Kidney epithelial cell (primary cell): ENCODE measurements at regions not wholly inside any gene's neighbourhood (a gene's known extent, or its start where the extent isn't known, plus 50 kb on each side); places are given as distances from the start of the nearest gene placed in this dataset.

Source experiments
- DNase-seq: peaks from one replicate; pipeline ENCODE4 v3.0.0-alpha.2; 2010; ENCODE audit warnings: low read depth
- H3K27me3 ChIP-seq: 2 replicates; pipeline ENCODE4 v1.6.0; 2011; ENCODE audit warnings: low read length; ENCODE audit not compliant: control insufficient read depth, insufficient read depth
- H3K36me3 ChIP-seq: 2 replicates; pipeline ENCODE4 v1.5.1; 2011; ENCODE audit warnings: low read length; ENCODE audit not compliant: control insufficient read depth, insufficient read depth
- H3K4me3 ChIP-seq: 2 replicates; pipeline ENCODE4 v1.5.1; 2011; ENCODE audit warnings: low read depth, mild to moderate bottlenecking, control low read depth, low read length
- CTCF ChIP-seq: IDR thresholded peaks from 2 replicates; pipeline ENCODE4 v1.5.1; 2011; ENCODE audit warnings: mild to moderate bottlenecking, moderate library complexity, low read length, control low read depth, inconsistent platforms; ENCODE audit not compliant: insufficient read depth, poor library complexity, severe bottlenecking

- DNase-seq, result no peak
- H3K36me3 ChIP-seq, result no peaks in the 10 kb centered on the region
- no peak for TF ChIP-seq CTCF
Measured at GRCh38 chr2:37809931-37810570, 115.0 kb upstream of the RMDN2 start.

GRCh38 chr2:37812414-37812813 lies 112.7 kb upstream of the RMDN2 start:
- Histone ChIP-seq H3K36me3 (no peaks in the 10 kb centered on the region), H3K4me3 (no peak overlapping the region), H3K27me3 (no peaks in the 10 kb centered on the region)
- no peak for TF ChIP-seq CTCF
- no peak for DNase-seq

More at GRCh38 chr2:37809931-37810570, 115.0 kb upstream of the RMDN2 start:
- Histone ChIP-seq H3K27me3 (no peaks in the 10 kb centered on the region), H3K4me3 (no peak overlapping the region)

GRCh38 chr2:37812941-37813730 lies 112.0 kb upstream of the RMDN2 start:
- H3K36me3 ChIP-seq, result no peaks in the 10 kb centered on the region
- H3K4me3 ChIP-seq, result no peak overlapping the region
- H3K27me3 ChIP-seq, result no peaks in the 10 kb centered on the region
- no peak for DNase-seq
- no peak for TF ChIP-seq CTCF

GRCh38 chr2:37816036-37816435 lies 109.1 kb upstream of the RMDN2 start:
- TF ChIP-seq CTCF, result no peak
- DNase-seq, result no peak
- H3K27me3 ChIP-seq, result no peaks in the 10 kb centered on the region
- H3K36me3 ChIP-seq, result no peaks in the 10 kb centered on the region
- no peak overlapping the region for H3K4me3 ChIP-seq

GRCh38 chr2:37816686-37817085 lies 108.4 kb upstream of the RMDN2 start:
- no peak overlapping the region for H3K4me3 ChIP-seq
- no peaks in the 10 kb centered on the region for H3K36me3 ChIP-seq
- H3K27me3 ChIP-seq, result no peaks in the 10 kb centered on the region
- no peak for DNase-seq
- TF ChIP-seq CTCF, result no peak
